Left hindlimb (tissue), 1 donor: ENCODE measurements at regions not wholly inside any gene's neighbourhood (a gene's known extent, or its start where the extent isn't known, plus 50 kb on each side); places are given as distances from the start of the nearest gene placed in this dataset.
"Not testable (repeated sequence)": the region's sequence is repeated elsewhere in the genome, so short reads cannot be mapped to it uniquely, and the experiment has no call there.

ENCODE experiments used
- DNase-seq: peaks from one replicate; pipeline ENCODE4 v3.0.0-alpha.2; 2018

DNA sequence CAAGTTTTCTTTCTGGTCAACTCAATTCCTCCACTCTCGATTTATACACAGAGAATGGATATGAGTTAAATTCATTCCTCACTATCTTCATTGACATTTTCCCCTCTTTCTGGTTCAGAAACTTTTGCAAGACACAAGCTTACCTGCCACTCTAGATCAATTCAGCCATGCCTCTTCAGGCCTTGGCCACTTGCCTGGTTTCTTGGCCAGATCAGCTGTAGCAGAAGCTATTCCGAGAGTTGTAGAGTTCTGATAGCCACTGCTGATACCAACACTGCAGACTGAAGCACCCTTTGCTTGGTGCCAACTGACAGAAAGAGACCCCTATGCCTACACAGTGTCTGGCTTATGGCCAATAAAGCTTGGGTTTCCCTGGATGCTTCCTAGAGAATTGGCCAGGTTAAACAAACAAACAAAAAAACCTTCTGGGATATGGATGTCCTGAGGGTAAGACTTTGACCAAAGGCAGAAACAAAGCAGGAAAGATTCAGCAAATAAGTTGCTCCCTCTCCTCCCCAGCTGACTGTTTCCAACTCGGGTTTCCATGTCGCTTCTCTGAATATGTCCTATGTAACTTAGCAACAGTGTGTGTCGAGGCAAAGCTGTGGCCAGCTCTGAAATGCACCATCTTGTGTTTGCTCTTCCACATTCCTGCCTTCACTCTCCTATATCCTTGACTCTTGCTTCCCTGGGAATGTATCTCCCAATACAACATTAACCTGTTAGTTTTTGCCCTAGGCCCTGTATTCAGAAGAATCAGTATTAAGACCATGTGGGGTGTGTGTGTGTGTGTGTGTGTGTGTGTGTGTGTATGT, 521.6 kb downstream of the EPHA3 start:
- no peak for DNase-seq

DNA sequence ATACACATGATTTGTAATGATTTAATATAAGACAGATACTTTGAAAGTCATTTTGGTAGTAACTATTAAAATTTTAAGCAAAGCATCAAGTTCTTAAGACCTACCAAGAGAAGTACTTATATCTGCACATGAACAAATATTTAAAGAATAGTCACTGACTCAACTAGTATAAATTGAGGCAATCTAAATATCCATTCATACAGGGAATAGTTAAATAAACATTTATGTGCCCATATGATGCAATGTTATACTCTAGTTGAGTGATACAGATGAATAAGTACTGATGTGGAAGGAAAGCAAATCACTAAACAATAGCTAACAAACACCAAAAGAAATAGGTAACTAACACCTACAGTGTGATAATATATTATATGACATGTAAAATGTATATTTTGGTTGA, 527.7 kb downstream of the EPHA3 start:
- no peak for DNase-seq

DNA sequence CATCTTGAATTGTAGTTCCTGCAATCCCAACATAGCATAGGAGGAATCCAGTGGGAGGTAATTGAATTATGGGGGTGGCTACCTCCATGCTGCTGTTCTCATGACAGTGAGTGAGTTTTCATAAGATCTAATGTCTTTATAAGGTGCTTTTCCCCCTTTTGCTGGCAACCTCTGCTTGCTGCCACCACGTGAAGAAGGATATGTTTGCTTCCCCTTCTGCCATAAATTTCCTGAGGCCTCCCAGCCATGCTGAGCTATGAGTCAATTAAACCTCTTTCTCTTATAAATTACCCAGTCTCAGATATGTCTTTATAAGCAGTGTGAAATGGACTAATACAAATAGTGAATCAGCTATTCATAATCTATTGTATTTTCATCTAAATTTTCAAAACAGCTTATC, 537.3 kb downstream of the EPHA3 start:
- DNase-seq, result no peak

DNA sequence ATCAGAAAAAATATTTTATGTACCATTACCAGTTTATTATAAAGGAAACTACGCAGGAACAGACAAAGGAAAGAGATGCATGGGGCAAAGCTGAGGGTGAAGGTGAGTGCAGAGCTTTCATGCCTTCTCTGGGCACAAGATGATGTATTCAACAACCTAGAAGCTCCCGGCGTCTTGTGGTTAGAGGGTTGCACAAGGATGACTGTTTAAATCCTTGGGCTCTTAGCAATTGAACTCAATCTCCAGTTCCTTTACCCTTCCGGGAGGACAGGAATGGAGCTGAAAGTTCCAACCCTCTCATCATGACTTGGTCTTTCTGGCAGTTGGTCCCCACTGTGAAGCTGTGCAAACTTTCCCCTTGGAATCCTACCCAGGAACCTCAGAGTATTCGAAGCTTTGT, 542.0 kb downstream of the EPHA3 start:
- no peak for DNase-seq

DNA sequence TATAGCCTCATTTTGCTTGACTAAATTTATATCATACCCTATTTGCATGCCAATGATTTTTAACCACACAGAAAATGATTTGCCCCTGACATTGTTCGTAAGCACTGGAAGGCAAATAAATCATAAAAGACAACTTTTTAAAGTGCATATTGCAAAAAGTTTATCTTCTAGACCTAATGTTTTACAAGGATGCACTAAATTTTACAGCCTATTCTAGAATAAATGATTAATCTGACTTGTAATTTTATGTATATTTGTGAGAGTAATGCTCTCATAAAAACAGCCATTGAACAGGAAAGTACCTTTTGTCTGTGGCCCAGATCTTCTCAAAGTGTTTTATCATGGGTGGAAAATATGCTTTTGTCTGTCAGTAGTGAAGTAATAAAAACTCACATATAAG, 546.6 kb downstream of the EPHA3 start:
- no peak for DNase-seq

DNA sequence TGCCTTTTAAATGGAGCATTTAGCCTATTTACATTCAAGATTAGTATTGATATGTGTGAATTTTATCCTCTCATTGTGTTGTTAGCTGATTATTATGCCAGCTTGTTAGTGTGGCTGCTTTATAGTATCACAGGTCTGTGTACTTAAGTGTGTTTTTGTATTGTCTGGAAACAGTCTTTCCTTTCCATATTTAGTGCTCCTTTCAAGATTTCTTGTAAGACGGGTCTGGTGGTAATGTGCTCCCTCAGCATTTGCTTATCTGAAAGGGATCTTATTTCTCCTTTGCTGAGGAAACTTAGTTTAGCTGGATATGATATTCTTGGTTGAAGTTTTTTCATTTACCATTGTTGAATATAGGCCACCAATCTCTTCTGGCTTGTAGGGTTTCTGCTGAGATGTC, 549.0 kb downstream of the EPHA3 start:
- DNase-seq, result no peak

DNA sequence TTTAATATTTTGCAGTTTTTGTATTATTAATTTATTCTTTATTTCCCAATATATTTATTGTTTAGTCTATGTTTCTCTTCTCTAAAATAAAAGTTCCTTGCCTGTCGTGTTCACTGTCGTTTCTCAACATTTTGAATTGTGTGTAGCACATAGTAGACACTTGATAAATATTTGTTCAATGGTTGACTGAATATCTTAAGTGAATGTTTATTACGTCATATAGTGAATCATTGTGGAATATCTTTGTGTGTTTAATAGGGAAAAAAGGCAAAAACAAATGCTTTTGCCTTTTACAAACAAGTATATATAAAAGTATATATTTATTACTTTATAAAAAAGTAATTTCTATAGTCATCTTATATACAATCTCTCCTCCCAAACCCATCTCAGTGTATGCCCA, 572.3 kb downstream of the EPHA3 start:
- DNase-seq, result no peak

DNA sequence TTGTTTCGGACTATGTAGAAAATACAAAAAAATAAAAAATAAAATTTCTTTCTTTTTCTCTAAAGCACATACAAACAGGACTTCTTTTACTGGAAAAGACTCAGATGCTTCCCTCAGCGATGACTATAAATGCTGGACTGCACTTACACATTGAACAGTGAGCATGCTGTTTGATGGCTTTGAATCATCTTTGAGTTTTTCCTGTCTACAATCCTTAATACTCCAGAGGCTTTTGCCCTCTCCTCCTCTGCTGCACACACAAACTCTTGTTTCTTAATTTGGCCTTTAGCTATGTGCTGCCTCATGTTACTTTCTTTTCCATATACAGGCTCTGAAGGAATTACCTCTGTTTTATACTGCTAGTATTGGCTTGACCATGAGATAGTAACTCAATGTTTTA, 575.1 kb downstream of the EPHA3 start:
- DNase-seq, result no peak

DNA sequence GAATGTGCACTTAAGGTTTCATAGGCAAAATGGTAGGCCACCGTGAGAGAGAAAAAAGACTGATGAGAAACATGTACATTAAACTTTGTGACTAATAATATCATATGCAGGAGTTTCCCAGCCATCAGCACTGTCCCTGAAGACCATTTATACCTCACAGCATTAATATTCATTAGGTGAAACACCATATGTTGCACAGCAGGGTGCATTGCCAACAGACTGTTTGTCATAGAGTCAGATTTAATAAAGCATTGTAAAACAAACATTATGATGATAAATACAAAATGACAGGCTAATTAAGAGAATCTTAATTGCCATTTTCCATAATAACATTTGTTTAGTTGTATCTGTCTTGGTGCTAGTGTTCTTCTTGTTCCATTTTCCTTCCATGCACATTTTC, 578.3 kb downstream of the EPHA3 start:
- no peak for DNase-seq

DNA sequence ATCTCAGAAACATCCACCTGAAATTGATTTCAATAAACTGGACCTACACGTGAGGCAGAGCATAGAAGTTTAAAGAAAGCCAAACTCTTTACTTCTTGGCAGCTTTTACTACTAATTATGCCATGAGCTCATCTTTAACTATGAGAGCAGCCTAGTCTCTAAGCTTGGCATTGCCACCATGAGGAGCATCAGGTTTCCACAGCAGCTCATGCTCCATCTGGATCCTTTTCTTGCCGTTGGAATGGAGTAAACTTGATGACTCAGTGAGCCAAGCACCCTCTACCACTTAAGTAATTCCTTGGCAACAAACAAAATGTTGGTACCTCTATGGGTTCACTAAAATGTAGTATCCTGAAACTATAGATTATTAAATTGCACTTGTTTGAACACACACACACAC, 583.2 kb downstream of the EPHA3 start:
- no peak for DNase-seq

DNA sequence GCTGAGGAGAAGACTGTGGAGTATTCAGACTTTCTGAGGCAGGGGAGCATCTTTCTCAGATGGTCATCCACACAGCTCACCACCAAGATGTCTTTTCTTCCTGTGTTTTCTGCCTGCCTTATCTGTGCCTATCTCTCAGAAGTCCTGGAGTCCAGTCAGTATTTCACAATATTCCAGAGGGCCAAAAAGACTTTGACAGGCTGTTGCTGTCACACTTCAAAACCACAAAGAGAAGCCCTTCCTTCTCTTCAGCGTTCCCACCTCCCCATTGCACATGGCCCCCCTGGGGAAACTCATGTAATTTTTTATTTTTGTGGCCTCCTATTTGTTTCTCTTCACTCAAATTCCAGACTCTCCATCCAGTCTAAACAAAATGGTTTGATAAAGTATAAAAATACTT, 585.2 kb downstream of the EPHA3 start:
- no peak for DNase-seq

DNA sequence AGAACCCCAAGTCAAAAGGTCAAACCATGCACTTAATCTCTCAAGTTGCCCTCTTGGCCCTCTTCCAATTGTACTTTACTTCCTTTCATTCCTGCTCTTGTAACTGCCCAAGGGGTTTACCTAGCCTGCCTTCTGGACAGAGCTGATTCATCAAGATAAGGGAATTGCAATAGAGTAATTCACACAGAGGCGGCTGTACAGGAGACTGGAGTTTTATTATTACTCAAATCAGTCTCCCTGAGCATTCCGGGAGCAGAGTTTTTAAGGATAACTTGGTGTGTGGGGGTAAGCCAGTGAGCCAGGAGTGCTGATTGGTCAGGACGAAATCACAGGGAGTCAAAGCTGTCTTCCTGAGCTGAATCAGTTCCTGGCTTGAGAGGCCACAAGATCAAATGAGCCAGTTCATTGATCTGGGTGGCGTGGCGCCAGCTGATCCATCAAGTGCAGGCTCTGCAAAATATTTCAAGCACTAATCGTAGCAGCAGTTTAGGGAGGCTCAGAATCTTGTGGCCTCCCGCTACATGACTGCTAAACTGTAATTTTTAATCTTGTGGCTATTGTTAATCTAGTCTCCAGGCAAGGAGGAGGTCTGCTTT, 590.0 kb downstream of the EPHA3 start:
- DNase-seq, result no peak

DNA sequence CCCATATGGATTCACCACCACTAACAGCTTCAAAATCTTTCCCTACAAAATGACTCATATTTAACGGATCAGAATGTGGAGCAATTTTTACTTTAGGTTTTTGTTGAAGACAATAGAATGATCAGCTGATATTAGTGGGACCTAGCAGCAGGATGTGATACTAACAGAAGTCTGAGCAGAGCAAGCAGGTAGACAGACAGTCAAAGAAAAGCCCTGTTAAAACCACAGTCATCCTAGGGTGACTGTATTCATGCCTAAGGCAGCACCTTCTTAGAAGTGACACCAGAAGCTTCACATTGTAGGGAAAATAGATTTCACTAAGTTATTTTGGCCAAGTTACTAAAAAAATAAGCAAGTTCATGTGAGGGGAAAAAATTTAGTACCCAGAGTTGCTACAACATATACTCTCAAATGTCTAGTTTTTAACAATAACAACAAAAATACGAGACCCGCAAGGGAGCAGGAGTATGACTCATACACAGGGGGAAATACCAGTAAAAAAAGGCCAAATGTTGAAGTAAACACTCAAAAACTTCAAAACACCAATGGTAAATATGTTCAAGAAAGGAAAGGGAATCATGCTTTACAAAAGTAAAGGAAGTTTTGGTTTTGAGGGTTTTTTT, 590.9 kb downstream of the EPHA3 start:
- no peak for DNase-seq

DNA sequence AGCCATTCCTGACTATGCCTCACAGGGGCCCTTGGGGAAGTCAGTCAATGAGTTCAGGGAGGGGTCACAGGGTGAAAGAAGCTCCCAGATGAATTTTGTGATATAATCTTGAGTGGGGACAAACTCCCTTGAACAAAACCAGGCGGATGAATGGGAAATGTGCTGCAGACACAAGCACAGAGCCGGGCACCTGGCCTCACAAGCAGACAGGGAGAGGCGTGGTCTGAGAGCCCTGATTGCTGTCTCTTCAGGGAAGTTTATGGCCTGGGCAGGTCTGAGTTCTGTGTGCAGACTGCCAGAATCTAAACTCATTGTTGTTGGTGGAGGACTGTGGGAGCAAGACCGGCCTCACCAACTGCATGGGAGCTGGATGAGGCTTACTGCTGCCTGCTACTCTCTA, 591.8 kb downstream of the EPHA3 start:
- no peak for DNase-seq

DNA sequence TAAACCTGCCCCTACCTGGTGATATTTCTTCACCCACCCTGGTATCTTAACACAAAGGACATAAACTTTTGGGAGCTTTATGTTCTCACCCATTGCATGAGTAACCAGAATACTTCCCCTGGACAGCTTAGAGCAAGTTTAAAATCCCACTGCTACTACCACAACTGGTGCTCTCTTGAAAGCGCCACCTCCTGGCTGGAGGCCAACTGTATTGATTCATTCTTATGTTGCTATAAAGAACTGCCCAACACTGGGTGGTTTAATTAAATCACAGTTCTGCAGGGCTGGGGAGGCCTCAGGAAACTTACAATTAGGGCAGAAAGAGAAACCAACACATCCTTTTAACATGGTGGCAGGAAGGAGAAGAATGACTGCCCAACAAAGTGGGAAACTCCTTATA, 592.4 kb downstream of the EPHA3 start:
- DNase-seq, result no peak

DNA sequence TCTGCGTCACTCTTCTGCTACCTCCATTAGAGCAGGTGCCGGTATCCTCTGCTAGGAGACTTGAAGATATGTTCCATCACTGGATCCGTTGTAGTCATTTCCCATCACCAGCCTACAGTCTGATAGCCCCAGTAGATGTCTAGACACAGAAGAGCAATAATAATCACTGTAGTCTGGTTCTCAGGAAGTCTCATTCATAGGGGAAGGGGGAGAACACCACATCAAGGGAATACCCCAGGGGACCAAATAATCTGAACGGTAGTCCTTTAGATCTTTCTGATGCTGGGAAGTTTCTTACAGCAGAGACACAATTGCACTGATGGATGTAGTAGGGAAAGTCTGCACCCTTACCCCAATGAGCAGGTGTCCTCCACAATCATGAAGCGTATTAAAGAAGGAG, 595.0 kb downstream of the EPHA3 start:
- no peak for DNase-seq

DNA sequence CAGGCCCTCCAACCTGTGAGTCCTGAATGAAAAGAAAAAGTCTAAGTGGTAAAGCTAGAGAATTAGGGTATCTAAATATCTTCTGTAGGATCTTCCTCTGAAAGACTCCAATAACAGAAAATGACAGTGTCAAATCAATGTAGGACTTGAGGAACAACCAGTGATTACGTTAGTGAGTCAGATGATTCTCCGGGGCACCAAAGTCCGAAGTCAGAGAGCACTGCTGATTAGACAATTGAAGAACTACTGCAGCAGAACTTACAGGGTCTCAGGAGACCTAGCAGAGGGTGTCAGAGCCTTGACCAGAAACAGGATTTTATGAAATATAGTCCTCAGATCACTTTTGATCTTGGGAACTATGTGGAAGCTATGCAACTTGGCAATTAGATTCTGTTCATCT, 605.8 kb downstream of the EPHA3 start:
- no peak for DNase-seq

DNA sequence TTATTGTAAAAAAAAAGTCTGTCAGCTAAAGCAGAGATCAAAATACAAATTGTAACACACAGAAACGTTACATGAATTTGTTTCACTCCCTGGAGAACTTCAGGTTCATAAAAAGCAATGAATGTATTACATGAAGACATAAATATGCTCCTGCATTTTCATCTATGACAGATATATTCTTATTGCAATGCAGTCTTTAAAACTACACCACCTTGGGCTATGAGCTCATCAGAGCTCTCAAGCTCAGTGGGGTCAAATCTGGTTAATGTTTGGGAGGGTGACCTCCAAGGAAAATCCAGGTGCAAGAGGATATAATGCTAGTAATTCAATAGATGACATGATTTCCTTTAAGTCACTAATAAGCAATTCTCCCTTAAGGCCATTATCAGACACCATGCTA, 606.8 kb downstream of the EPHA3 start:
- DNase-seq, result no peak

DNA sequence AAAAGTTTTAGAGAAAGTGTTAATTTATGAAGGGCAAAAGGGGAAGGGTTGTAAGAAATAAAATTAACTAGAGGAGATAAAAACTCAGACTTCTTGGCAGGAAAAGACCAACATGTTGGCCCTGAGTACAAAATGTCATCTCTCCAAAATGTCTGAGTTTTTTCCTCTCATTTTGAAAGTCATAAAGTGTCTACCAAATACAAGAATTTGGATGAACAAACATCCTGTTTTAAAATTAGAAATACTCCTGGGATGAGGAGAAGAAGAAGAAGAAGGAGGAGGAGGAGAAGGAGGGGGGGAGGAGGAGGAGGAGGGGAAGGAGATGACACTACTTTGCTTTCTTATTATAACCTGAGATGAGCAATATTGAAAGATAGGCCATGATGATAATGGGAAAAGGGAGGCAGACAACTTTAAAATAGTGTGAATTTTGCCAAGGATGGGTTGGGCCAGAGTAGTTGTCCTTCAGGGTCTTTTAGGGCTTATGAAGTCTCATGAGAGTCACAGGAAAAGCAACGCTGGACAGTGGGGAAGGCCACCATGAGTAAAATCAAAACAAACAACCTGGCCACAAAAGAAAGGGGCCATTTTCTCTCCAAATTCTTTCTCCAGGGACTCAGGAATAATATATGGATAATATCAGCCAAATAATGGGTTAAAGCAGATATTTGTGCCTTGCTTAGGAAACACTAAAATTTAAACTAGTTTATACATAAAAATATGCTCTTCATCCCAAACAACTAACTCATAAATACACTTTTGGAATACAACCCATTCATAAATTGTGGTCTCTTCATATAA, 632.9 kb downstream of the EPHA3 start:
- DNase-seq, result no peak

DNA sequence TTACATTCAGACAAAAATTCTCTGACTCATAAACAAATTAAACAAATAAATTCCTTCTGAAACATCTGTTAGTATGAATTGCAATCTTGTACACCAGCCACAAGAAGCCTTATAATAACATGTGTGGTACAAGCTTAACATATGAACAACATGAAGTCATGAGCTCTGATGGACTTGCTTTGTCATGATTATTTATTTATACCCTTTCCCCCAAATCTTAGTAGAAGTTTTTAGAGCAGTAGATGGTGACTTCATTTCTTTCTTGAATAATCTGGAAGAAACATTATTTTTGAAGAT, 633.4 kb downstream of the EPHA3 start:
- no peak for DNase-seq

DNA sequence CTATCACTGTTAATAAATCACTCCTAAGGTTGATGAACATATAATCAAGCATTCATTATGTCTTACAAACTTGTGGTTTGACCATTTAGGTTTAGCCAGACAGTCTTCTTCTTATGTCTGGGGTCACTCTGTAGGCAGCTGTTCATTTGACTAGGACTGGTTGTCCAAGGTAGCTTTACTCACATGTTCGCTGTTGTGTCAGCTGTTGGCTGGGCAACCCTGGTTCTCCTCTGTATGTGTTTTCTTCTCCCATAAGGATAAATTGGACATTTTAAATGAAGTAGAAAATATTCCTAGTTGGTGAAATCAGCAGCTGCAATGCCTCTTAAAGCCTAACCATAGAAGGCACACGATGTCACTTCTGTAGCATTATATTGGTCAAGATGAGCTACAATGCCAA, 635.1 kb downstream of the EPHA3 start:
- DNase-seq, result no peak

DNA sequence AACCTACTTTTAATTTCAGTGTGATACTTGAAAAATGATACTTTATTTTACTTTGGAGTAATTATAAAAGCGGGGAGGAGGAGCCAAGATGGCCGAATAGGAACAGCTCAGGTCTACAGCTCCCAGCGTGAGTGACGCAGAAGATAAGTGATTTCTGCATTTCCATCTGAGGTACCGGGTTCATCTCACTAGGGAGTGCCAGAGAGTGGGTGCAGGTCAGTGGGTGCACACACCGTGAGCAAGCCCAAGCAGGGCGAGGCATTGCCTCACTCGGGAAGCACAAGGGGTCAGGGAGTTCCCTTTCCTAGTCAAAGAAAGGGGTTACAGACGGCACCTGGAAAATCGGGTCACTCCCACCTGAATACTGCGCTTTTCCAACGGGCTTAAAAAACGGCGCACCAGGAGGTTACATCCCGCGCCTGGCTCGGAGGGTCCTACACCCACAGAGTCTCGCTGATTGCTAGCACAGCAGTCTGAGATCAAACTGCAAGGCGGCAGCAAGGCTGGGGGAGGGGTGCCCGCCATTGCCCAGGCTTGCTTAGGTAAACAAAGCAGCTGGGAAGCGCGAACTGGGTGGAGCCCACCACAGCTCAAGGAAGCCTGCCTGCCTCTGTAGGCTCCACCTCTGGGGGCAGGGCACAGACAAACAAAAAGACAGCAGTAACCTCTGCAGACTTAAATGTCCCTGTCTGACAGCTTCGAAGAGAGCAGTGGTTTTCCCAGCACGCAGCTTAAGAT, 640.3 kb downstream of the EPHA3 start:
- DNase-seq, result not testable (repeated sequence)

DNA sequence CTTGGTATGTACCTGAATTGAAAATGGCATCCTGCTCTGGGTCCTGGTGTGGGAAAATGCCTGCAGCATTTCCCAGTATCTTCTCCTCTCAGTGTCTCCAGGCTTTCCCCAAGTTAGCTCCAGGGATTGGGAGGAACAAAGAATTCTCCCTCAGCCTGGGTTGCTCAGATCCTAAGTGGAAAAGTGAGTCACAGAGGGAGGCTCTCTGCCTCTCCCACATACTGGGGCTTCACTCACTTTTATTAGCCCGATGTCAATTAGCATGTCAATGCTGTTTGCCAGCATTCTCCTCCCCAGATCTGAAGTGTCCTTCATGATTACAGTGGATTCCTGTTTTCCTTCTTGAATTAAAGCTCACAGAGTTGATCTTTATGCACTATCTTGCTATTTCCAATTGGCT, 655.0 kb downstream of the EPHA3 start:
- no peak for DNase-seq
